H1 (cell line): ENCODE measurements at regions not wholly inside any gene's neighbourhood (a gene's known extent, or its start where the extent isn't known, plus 50 kb on each side); places are given as distances from the start of the nearest gene placed in this dataset.

Source experiments
- KDM4A ChIP-seq: IDR thresholded peaks from one replicate; pipeline ENCODE4 v1.7.1; 2012; ENCODE audit warnings: low read depth, mild to moderate bottlenecking, moderate library complexity, low read length, inconsistent platforms; ENCODE audit not compliant: severe bottlenecking
- TF ChIP-seq, protein P1 (sequence below): IDR thresholded peaks from 2 replicates; pipeline ENCODE4 v1.6.1; 2012; ENCODE audit warnings: low read length, inconsistent platforms

DNA sequence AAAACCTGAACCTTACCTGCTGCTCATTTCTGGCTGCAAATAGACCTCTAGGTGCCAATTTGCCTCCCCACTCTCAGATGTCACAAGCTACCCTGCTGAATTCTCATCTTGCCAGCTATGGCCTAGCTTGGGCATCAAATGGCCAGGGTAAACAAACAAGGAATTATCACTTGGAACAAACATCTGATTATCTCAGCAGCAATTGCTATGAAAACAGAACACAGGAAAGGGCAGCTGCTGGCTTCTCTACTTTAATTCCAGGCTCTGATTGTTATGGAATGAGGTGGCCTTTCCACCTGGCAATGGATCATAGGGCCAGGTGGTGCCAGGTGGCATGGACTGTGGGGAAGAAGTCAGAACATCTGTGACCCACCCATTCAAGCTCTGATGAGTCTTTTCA, 505.1 kb downstream of the TLR4 start (continued):
- TF ChIP-seq, protein P1, sequence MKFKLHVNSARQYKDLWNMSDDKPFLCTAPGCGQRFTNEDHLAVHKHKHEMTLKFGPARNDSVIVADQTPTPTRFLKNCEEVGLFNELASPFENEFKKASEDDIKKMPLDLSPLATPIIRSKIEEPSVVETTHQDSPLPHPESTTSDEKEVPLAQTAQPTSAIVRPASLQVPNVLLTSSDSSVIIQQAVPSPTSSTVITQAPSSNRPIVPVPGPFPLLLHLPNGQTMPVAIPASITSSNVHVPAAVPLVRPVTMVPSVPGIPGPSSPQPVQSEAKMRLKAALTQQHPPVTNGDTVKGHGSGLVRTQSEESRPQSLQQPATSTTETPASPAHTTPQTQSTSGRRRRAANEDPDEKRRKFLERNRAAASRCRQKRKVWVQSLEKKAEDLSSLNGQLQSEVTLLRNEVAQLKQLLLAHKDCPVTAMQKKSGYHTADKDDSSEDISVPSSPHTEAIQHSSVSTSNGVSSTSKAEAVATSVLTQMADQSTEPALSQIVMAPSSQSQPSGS = no peak
- no peak for TF ChIP-seq KDM4A
